Muscle of leg (tissue), 3 donors: ENCODE measurements at regions not wholly inside any gene's neighbourhood (a gene's known extent, or its start where the extent isn't known, plus 50 kb on each side); places are given as distances from the start of the nearest gene placed in this dataset.
"Not testable (repeated sequence)": the region's sequence is repeated elsewhere in the genome, so short reads cannot be mapped to it uniquely, and the experiment has no call there.

Experiments used
- DNase-seq: peaks from one replicate; pipeline ENCODE4 v3.0.0; 2013
- H3K27ac ChIP-seq: one replicate; pipeline ENCODE4 v1.5.1; 2013; ENCODE audit warnings: mild to moderate bottlenecking, low read length, control low read depth
- H3K27me3 ChIP-seq: one replicate; pipeline ENCODE4 v1.6.1; 2013; ENCODE audit warnings: low read length; ENCODE audit not compliant: control insufficient read depth, insufficient read depth
- H3K36me3 ChIP-seq: one replicate; pipeline ENCODE4 v1.6.1; 2013; ENCODE audit warnings: low read length; ENCODE audit not compliant: control insufficient read depth, insufficient read depth
- H3K4me1 ChIP-seq: one replicate; pipeline ENCODE4 v1.6.1; 2013; ENCODE audit warnings: low read length; ENCODE audit not compliant: control insufficient read depth, insufficient read depth
- H3K4me3 ChIP-seq: one replicate; pipeline ENCODE4 v1.5.1; 2013; ENCODE audit warnings: low read length, control low read depth
- H3K9me3 ChIP-seq: replicated peaks from 2 replicates; pipeline ENCODE4 v1.6.1; 2013; ENCODE audit warnings: low read depth, low read length; ENCODE audit not compliant: control insufficient read depth
- WGBS: methylation state at CpG from one replicate; pipeline ENCODE4 v1.1.5; 2013; ENCODE audit warnings: missing lambda C conversion rate; ENCODE audit not compliant: insufficient coverage; 5-methylcytosine and 5-hydroxymethylcytosine counted together

GRCh38 chr1:60657926-60658325 lies 424.4 kb upstream of the NFIA start:
- DNase-seq = no peak
- Histone ChIP-seq H3K9me3 (peaks cover 3% of the 10 kb centered on the region), H3K36me3 (no peaks in the 10 kb centered on the region), H3K4me1 (no peaks in the 10 kb centered on the region), H3K4me3 (no peak overlapping the region), H3K27me3 (no peaks in the 10 kb centered on the region), H3K27ac (no peak overlapping the region)
- 95% methylated on average over 3 of the region's 4 CpGs for WGBS

- no peaks in the 10 kb centered on the region for H3K27me3 ChIP-seq
- H3K9me3 ChIP-seq = peaks cover 9% of the 10 kb centered on the region
- WGBS = no CpG with 5 or more reads among the region's 2 CpGs
- no peaks in the 10 kb centered on the region for H3K4me1 ChIP-seq
- no peak for DNase-seq
- H3K4me3 ChIP-seq = no peak overlapping the region
- H3K36me3 ChIP-seq = no peaks in the 10 kb centered on the region
- no peak overlapping the region for H3K27ac ChIP-seq
Observed at GRCh38 chr1:60655679-60656355, 426.5 kb upstream of the NFIA start.

GRCh38 chr1:60640033-60640551 lies 442.3 kb upstream of the NFIA start:
- not testable (repeated sequence) for H3K4me1 ChIP-seq, H3K4me3 ChIP-seq
- 97% methylated on average over 18 of the region's 32 CpGs for WGBS

GRCh38 chr1:60639287-60639686 lies 443.1 kb upstream of the NFIA start:
- H3K4me1 ChIP-seq = no peaks in the 10 kb centered on the region
- H3K36me3 ChIP-seq = no peaks in the 10 kb centered on the region
- no peak overlapping the region for H3K4me3 ChIP-seq
- no peaks in the 10 kb centered on the region for H3K9me3 ChIP-seq
- no peak overlapping the region for H3K27ac ChIP-seq
- no peaks in the 10 kb centered on the region for H3K27me3 ChIP-seq
- DNase-seq = no peak

More at GRCh38 chr1:60640033-60640551, 442.3 kb upstream of the NFIA start:
- H3K27me3 ChIP-seq, H3K36me3 ChIP-seq, H3K9me3 ChIP-seq, DNase-seq, H3K27ac ChIP-seq: not testable (repeated sequence)

- Histone ChIP-seq H3K4me1 (no peaks in the 10 kb centered on the region), H3K9me3 (no peaks in the 10 kb centered on the region), H3K4me3 (no peak overlapping the region), H3K36me3 (no peaks in the 10 kb centered on the region), H3K27me3 (no peaks in the 10 kb centered on the region), H3K27ac (no peak overlapping the region)
- no CpG with 5 or more reads among the region's 1 CpG for WGBS
- no peak for DNase-seq
Observed at GRCh38 chr1:60637651-60638050, 444.7 kb upstream of the NFIA start.

GRCh38 chr1:60636946-60637345 lies 445.4 kb upstream of the NFIA start:
- no peaks in the 10 kb centered on the region for H3K27me3 ChIP-seq
- DNase-seq = peak; percentile 28
- H3K36me3 ChIP-seq = no peaks in the 10 kb centered on the region
- H3K9me3 ChIP-seq = no peaks in the 10 kb centered on the region
- H3K27ac ChIP-seq = peak overlapping the region; percentile 3
- H3K4me1 ChIP-seq = no peaks in the 10 kb centered on the region
- whole genome bisulfite sequencing = no CpG with 5 or more reads among the region's 2 CpGs
- H3K4me3 ChIP-seq = no peak overlapping the region

- Histone ChIP-seq H3K9me3 (no peaks in the 10 kb centered on the region), H3K36me3 (no peaks in the 10 kb centered on the region), H3K27ac (no peak overlapping the region), H3K27me3 (no peaks in the 10 kb centered on the region), H3K4me3 (no peak overlapping the region), H3K4me1 (no peaks in the 10 kb centered on the region)
- no peak for DNase-seq
- WGBS = 83% methylated on average over 2 of the region's 6 CpGs
Observed at GRCh38 chr1:60634106-60634505, 448.3 kb upstream of the NFIA start.

GRCh38 chr1:60622486-60622885 lies 459.9 kb upstream of the NFIA start:
- no peaks in the 10 kb centered on the region for H3K27me3 ChIP-seq
- H3K4me1 ChIP-seq = peaks cover 12% of the 10 kb centered on the region
- no peaks in the 10 kb centered on the region for H3K36me3 ChIP-seq
- DNase-seq = no peak
- no peak overlapping the region for H3K27ac ChIP-seq
- H3K4me3 ChIP-seq = no peak overlapping the region
- no peaks in the 10 kb centered on the region for H3K9me3 ChIP-seq
- WGBS = 73% methylated on average over 2 of the region's 2 CpGs

- no peaks in the 10 kb centered on the region for H3K27me3 ChIP-seq
- H3K4me1 ChIP-seq = peaks cover 12% of the 10 kb centered on the region
- H3K4me3 ChIP-seq = no peak overlapping the region
- H3K36me3 ChIP-seq = no peaks in the 10 kb centered on the region
- no CpG with 5 or more reads among the region's 10 CpGs for WGBS
- H3K27ac ChIP-seq = no peak overlapping the region
- no peaks in the 10 kb centered on the region for H3K9me3 ChIP-seq
- DNase-seq = peak; percentile 68
Observed at GRCh38 chr1:60621368-60621851, 461.0 kb upstream of the NFIA start.

- no peaks in the 10 kb centered on the region for H3K9me3 ChIP-seq
- WGBS = 0% methylated on average over 1 of the region's 7 CpGs
- H3K4me1 ChIP-seq = peaks cover 12% of the 10 kb centered on the region
- peak; percentile 78 for DNase-seq
- no peak overlapping the region for H3K4me3 ChIP-seq
- no peaks in the 10 kb centered on the region for H3K27me3 ChIP-seq
- peak overlapping the region; percentile 64 for H3K27ac ChIP-seq
- no peaks in the 10 kb centered on the region for H3K36me3 ChIP-seq
Observed at GRCh38 chr1:60620087-60620486, 462.3 kb upstream of the NFIA start.
